ENCODE measurements at regions not wholly inside any gene's neighbourhood (a gene's known extent, or its start where the extent isn't known, plus 50 kb on each side); places are given as distances from the start of the nearest gene placed in this dataset.

GRCh38 chr9:93829271-93830011 is 125.7 kb downstream of the BARX1 start:
- TF ChIP-seq POLR2AphosphoS5 (IDR thresholded peaks at IDR 0.05) (no peak), CTCF (IDR thresholded peaks at IDR 0.05) (no peak), POLR2A (IDR thresholded peaks at IDR 0.05) (no peak)
